ENCODE measurements at regions not wholly inside any gene's neighbourhood (a gene's known extent, or its start where the extent isn't known, plus 50 kb on each side); places are given as distances from the start of the nearest gene placed in this dataset.
A peak's percentile ranks its signal among the peaks of the same experiment; 100 is the strongest.

- peak; percentile 77 to 98 (median 88) for TF ChIP-seq POLR2AphosphoS5 (IDR thresholded peaks at IDR 0.05)
- no peak for TF ChIP-seq POLR2A (IDR thresholded peaks at IDR 0.05)
- TF ChIP-seq CTCF (IDR thresholded peaks at IDR 0.05) = no peak
- peak; percentile 23 to 96 (median 68) for TF ChIP-seq EP300 (IDR thresholded peaks at IDR 0.05)
Observed at GRCh38 chr4:56757261-56757746, 64.2 kb downstream of the SPINK2 start.

All from sigmoid colon (tissue), 4 donors.